ENCODE measurements at regions not wholly inside any gene's neighbourhood (a gene's known extent, or its start where the extent isn't known, plus 50 kb on each side); places are given as distances from the start of the nearest gene placed in this dataset.

- intact Hi-C loops (cut with micrococcal nuclease; ENCODE audit: unreplicated experiment): no loop called here
- Histone ChIP-seq H3K27ac (peak overlapping the region; percentile 73), H3F3A (ENCODE audit: insufficient read depth, low read depth) (no peaks in the 10 kb centered on the region), H4K20me1 (ENCODE audit: insufficient read depth) (no peaks in the 10 kb centered on the region), H3K4me1 (replicated peaks; ENCODE audit: insufficient read depth) (peaks cover 20% of the 10 kb centered on the region), H3K9me3 (ENCODE audit: insufficient read depth, low read depth) (no peaks in the 10 kb centered on the region; the same call in 1 of the 2 replicates), H3K9me2 (ENCODE audit: insufficient read depth) (no peaks in the 10 kb centered on the region), H3K36me3 (ENCODE audit: low read depth) (no peaks in the 10 kb centered on the region), H3K4me3 (no peak overlapping the region), H2AFZ (no peak overlapping the region), H3K79me2 (ENCODE audit: low read depth) (no peaks in the 10 kb centered on the region), H3K4me2 (peak overlapping the region; percentile 38), H3K27me3 (ENCODE audit: insufficient read depth, low read depth) (no peaks in the 10 kb centered on the region)
- no TSS peak for BruUV-seq (replicated peaks)
- CTCF ChIA-PET: no interaction called here
- no peak for TF ChIP-seq EZH2 (IDR thresholded peaks at IDR 0.05; ENCODE audit: low read depth)
- TF ChIP-seq, protein P1, sequence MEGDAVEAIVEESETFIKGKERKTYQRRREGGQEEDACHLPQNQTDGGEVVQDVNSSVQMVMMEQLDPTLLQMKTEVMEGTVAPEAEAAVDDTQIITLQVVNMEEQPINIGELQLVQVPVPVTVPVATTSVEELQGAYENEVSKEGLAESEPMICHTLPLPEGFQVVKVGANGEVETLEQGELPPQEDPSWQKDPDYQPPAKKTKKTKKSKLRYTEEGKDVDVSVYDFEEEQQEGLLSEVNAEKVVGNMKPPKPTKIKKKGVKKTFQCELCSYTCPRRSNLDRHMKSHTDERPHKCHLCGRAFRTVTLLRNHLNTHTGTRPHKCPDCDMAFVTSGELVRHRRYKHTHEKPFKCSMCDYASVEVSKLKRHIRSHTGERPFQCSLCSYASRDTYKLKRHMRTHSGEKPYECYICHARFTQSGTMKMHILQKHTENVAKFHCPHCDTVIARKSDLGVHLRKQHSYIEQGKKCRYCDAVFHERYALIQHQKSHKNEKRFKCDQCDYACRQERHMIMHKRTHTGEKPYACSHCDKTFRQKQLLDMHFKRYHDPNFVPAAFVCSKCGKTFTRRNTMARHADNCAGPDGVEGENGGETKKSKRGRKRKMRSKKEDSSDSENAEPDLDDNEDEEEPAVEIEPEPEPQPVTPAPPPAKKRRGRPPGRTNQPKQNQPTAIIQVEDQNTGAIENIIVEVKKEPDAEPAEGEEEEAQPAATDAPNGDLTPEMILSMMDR (conservative IDR thresholded peaks at IDR 0.05): no peak
- DNase-seq: peak in 1 of 2 experiments; percentile 64
- POLR2A ChIA-PET (ENCODE audit: unreplicated experiment): no interaction called here
Observed at GRCh38 chr2:150154308-150154797, 333.1 kb downstream of the RND3 start.

DNA sequence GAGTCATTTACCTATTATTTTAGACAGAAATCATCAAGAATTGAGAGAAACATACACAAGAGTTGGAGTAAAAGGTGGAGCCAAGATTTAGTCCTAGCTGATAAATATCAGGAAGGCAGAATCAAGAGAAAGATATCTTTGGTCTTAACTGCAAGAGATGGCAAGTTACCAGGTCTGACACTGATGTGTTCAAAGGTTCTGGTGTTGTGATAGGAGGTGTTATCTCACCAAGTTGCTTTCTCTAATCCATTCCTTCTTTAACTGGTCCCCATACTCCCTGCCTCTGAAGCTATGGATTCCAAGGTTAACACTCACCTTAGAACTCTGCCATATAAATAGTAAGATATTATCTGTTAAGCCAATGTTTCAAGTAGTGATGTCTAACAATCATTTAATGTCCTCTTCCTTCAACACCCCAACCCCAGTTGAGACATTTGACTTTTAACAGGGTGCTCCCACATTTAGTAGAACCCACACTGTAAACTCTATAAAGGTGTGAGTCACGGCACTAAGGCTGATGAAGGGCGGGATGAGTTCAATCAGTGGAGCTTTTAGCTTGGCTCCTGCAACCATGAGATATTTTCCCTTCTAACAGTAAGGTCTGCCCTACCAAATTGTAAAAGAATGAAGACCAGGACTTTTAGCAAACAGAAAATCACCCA lies 333.7 kb downstream of the RND3 start:
- Histone ChIP-seq H3K27me3 (ENCODE audit: insufficient read depth, low read depth) (no peaks in the 10 kb centered on the region), H3K79me2 (ENCODE audit: low read depth) (no peaks in the 10 kb centered on the region), H3F3A (ENCODE audit: insufficient read depth, low read depth) (no peaks in the 10 kb centered on the region), H3K4me1 (replicated peaks; ENCODE audit: insufficient read depth) (peaks cover 20% of the 10 kb centered on the region), H3K9me2 (ENCODE audit: insufficient read depth) (no peaks in the 10 kb centered on the region), H3K36me3 (ENCODE audit: low read depth) (no peaks in the 10 kb centered on the region), H2AFZ (no peak overlapping the region), H3K4me3 (no peak overlapping the region), H3K4me2 (peak overlapping the region; percentile 38), H4K20me1 (ENCODE audit: insufficient read depth) (no peaks in the 10 kb centered on the region), H3K9me3 (ENCODE audit: insufficient read depth, low read depth) (no peaks in the 10 kb centered on the region; the same call in 1 of the 2 replicates), H3K27ac (peak overlapping the region; percentile 73)
- no TSS peak for BruUV-seq (replicated peaks)
- no peak for TF ChIP-seq EZH2 (IDR thresholded peaks at IDR 0.05; ENCODE audit: low read depth)
- TF ChIP-seq, protein P1 (conservative IDR thresholded peaks at IDR 0.05): no peak
- ChIA-PET CTCF (no interaction called here), POLR2A (ENCODE audit: unreplicated experiment) (interaction anchor here (0.6 kb wide), 1 partner anchor 212 kb away, joined by 4 read pairs; no protein-coding TSS in a partner anchor)
- intact Hi-C loops (cut with micrococcal nuclease; ENCODE audit: unreplicated experiment): no loop called here
- peak in 1 of 2 experiments; percentile 56 for DNase-seq

DNA sequence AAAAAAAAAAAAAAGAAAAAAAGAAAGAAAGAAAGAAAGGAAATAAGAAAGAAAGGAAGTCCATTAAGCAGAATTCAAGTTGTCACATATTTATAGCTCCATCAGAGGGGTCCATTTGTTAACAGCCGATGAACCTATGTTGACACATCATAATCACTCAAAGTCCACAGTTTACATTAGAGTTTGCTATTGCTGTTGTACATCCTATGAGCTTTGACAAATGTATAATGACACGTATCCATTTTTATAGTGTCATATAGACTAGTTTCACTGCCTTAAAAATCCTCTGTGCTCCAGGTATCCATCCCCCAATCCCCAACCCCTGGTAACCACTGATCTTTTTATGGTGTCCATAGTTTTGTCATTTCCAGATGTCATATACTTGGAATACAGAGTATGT lies 335.2 kb downstream of the RND3 start:
- Histone ChIP-seq H3K36me3 (ENCODE audit: low read depth) (no peaks in the 10 kb centered on the region), H2AFZ (no peak overlapping the region), H3K4me2 (no peak overlapping the region), H3K79me2 (ENCODE audit: low read depth) (no peaks in the 10 kb centered on the region), H3K27me3 (ENCODE audit: insufficient read depth, low read depth) (no peaks in the 10 kb centered on the region), H3K9me2 (ENCODE audit: insufficient read depth) (no peaks in the 10 kb centered on the region), H3K9me3 (ENCODE audit: insufficient read depth, low read depth) (peaks cover 3% of the 10 kb centered on the region; the same call in 1 of the 2 replicates), H4K20me1 (ENCODE audit: insufficient read depth) (no peaks in the 10 kb centered on the region), H3F3A (ENCODE audit: insufficient read depth, low read depth) (no peaks in the 10 kb centered on the region), H3K27ac (no peak overlapping the region), H3K4me3 (no peak overlapping the region), H3K4me1 (replicated peaks; ENCODE audit: insufficient read depth) (peaks cover 20% of the 10 kb centered on the region)
- no TSS peak for BruUV-seq (replicated peaks)
- no peak for DNase-seq
- ChIA-PET POLR2A (ENCODE audit: unreplicated experiment) (interaction anchor here (0.5 kb wide), 1 partner anchor 463 kb away, joined by 4 read pairs; no protein-coding TSS in a partner anchor), CTCF (no interaction called here)
- intact Hi-C loops (cut with micrococcal nuclease; ENCODE audit: unreplicated experiment): no loop called here
- TF ChIP-seq, protein P1 (conservative IDR thresholded peaks at IDR 0.05): no peak
- TF ChIP-seq EZH2 (IDR thresholded peaks at IDR 0.05; ENCODE audit: low read depth): no peak

Measured in PC-9 (cell line).